K562 (cell line): ENCODE measurements at regions not wholly inside any gene's neighbourhood (a gene's known extent, or its start where the extent isn't known, plus 50 kb on each side); places are given as distances from the start of the nearest gene placed in this dataset.

Experiments used
- ATAC-seq: fragments of 200-7000 bp; cut with Tn5 transposase; 3 replicates; pipeline ENCODE4 v1.9.1; 2020; ENCODE audit warnings: moderate library complexity
- BruUV-seq: library from RNA; stranded (reverse); fragments of 400-500 nt; replicated peaks from 2 replicates; lab custom pipeline; 2021; lab: Mats Ljungman, UMichigan
- CTCF ChIA-PET: fragments of 300-600 bp; formaldehyde crosslinking; extraction: SDS; loops from one replicate; lab custom pipeline; 2021; ENCODE audit warnings: low intra/inter-chr PET ratio; lab: Yijun Ruan, JAX
- POLR2A ChIA-PET: fragments of 300-600, 350-650 bp; sonication (Branson Sonifier 250); formaldehyde crosslinking; extraction: SDS; loops from one replicate; lab custom pipeline; 2021; ENCODE audit warnings: antibody characterized with exemption, inconsistent platforms; lab: Yijun Ruan, JAX
- DNase-seq, 4 experiments: peaks; one replicate each; pipeline versions ENCODE4 v3.0.0 to v3.0.0-alpha.2; 2011 to 2018; ENCODE audit warnings: low spot score in 3 of 4, mixed read lengths in 3 of 4; ENCODE audit errors: extremely low read depth in 1 of 4
- FAIRE-seq: peaks from 2 replicates; lab custom pipeline; 2011; peaks lifted over from hg19 to GRCh38; lab: Jason Lieb, UNC
- H2AFZ ChIP-seq: 2 replicates; pipeline ENCODE4 v1.6.0; 2011; ENCODE audit warnings: low read depth, low read length, control low read depth, inconsistent platforms
- H3K27ac ChIP-seq: fragments of 200-600 bp; 3 replicates; pipeline ENCODE4 v1.8.0; 2011; ENCODE audit warnings: low read depth, mild to moderate bottlenecking, control low read depth, inconsistent platforms, low read length, moderate library complexity, mixed read lengths; ENCODE audit errors: extremely low read depth
- H3K27me3 ChIP-seq, 2 experiments: fragments of 300-600 bp in 1 of 2; 2 replicates in 1 of 2; 3 replicates in 1 of 2; pipeline versions ENCODE4 v1.6.0 to v1.8.0; 2011; ENCODE audit warnings: inconsistent platforms in 2 of 2, low read length in 2 of 2, mild to moderate bottlenecking in 1 of 2, mixed read lengths in 1 of 2, moderate library complexity in 1 of 2; ENCODE audit not compliant: control insufficient read depth in 2 of 2, insufficient read depth in 2 of 2
- H3K36me3 ChIP-seq: fragments of 300-600 bp; 3 replicates; pipeline ENCODE4 v1.8.0; 2011; ENCODE audit warnings: mild to moderate bottlenecking, low read length, inconsistent platforms; ENCODE audit not compliant: control insufficient read depth, insufficient read depth
- H3K4me1 ChIP-seq, 2 experiments: fragments of 200-600 bp in 1 of 2; replicated peaks in 1 of 2; 2 replicates in 1 of 2; 3 replicates in 1 of 2; pipeline versions ENCODE4 v1.5.1 to v1.8.0; 2011; ENCODE audit warnings: inconsistent platforms in 2 of 2, low read length in 2 of 2, mild to moderate bottlenecking in 1 of 2, mixed read lengths in 1 of 2, moderate library complexity in 1 of 2; ENCODE audit not compliant: control insufficient read depth in 2 of 2, insufficient read depth in 2 of 2
- H3K4me2 ChIP-seq: 2 replicates; pipeline ENCODE4 v1.6.1; 2011; ENCODE audit warnings: low read length, control low read depth, inconsistent platforms, mixed read lengths; ENCODE audit not compliant: insufficient read depth
- H3K4me3 ChIP-seq: fragments of 200-600 bp; sonication (generic), shearing (Covaris generic); 2 replicates; pipeline ENCODE4 v1.5.1; 2016; ENCODE audit warnings: control low read depth, inconsistent platforms
- H3K79me2 ChIP-seq: fragments of 200-600 bp; 3 replicates; pipeline ENCODE4 v1.8.0; 2011; ENCODE audit warnings: low read length, inconsistent platforms; ENCODE audit not compliant: control insufficient read depth, insufficient read depth
- H3K9ac ChIP-seq, 2 experiments: 2 replicates each; pipeline versions ENCODE4 v1.6.0 to v1.6.1; 2011; ENCODE audit warnings: low read depth in 2 of 2, low read length in 2 of 2, control low read depth in 1 of 2, inconsistent platforms in 1 of 2, mild to moderate bottlenecking in 1 of 2, mixed read lengths in 1 of 2; ENCODE audit not compliant: insufficient read depth in 1 of 2
- H3K9me1 ChIP-seq: one replicate; pipeline ENCODE4 v1.6.0; 2011; ENCODE audit warnings: inconsistent platforms, mild to moderate bottlenecking, low read length, moderate library complexity; ENCODE audit not compliant: control insufficient read depth, insufficient read depth
- H3K9me3 ChIP-seq: replicated peaks from 2 replicates; pipeline ENCODE4 v1.5.1; 2011; ENCODE audit warnings: low read depth, low read length, inconsistent platforms; ENCODE audit not compliant: control insufficient read depth, insufficient read depth
- H4K20me1 ChIP-seq: replicated peaks from 2 replicates; pipeline ENCODE4 v1.6.1; 2011; ENCODE audit warnings: low read length, inconsistent platforms, mixed read lengths; ENCODE audit not compliant: control insufficient read depth, insufficient read depth
- BRD4 ChIP-seq: fragments of 200-600 bp; sonication (generic); IDR thresholded peaks from 2 replicates; pipeline ENCODE4 v1.6.1; 2017; ENCODE audit warnings: inconsistent platforms
- EP400 ChIP-seq: fragments of 450-650 bp; IDR thresholded peaks from 2 replicates; pipeline ENCODE4 v1.6.1; 2017; ENCODE audit warnings: antibody characterized with exemption, mild to moderate bottlenecking, moderate library complexity
- RAD51 ChIP-seq: fragments of 450-650 bp; IDR thresholded peaks from 2 replicates; pipeline ENCODE4 v1.7.1; 2016; ENCODE audit warnings: low read depth, mild to moderate bottlenecking, borderline replicate concordance
- STAT6 ChIP-seq: sonication (generic); formaldehyde crosslinking; IDR thresholded peaks from 2 replicates; pipeline ENCODE4 v1.8.1; 2023; ENCODE audit warnings: mild to moderate bottlenecking, missing genetic modification reagents
- ZMIZ1 ChIP-seq, 2 experiments: fragments of 150-350 bp in 1 of 2; IDR thresholded peaks; 2 replicates each; pipeline ENCODE4 v1.6.1; 2012 to 2016; ENCODE audit warnings: low read depth in 2 of 2, low read length in 2 of 2, mild to moderate bottlenecking in 1 of 2, moderate library complexity in 1 of 2
- whole genome bisulfite sequencing: fragments of 100-300 bp; shearing (Covaris generic); methylation state at CpG from one replicate; pipeline ENCODE4 v1.1.6; 2016; ENCODE audit warnings: low coverage, mixed read lengths; ENCODE audit not compliant: insufficient coverage; ENCODE audit errors: missing lambda C conversion rate; 5-methylcytosine and 5-hydroxymethylcytosine counted together
- in situ Hi-C: fragments of 300-500 bp; cut with MboI; formaldehyde crosslinking; loops from 4 replicates; pipeline ENCODE4 v1.15.0; 2018; ENCODE audit warnings: inconsistent platforms, mixed read lengths
- intact Hi-C: fragments of 100-400 bp; cut with micrococcal nuclease; formaldehyde crosslinking; loops from 2 replicates; pipeline ENCODE4 v1.14.2; 2022
- TF ChIP-seq, protein P1 (sequence below): sonication (generic); formaldehyde crosslinking; IDR thresholded peaks from 2 replicates; pipeline ENCODE4 v1.8.1; 2023; ENCODE audit warnings: mild to moderate bottlenecking, missing genetic modification reagents, moderate library complexity

DNA sequence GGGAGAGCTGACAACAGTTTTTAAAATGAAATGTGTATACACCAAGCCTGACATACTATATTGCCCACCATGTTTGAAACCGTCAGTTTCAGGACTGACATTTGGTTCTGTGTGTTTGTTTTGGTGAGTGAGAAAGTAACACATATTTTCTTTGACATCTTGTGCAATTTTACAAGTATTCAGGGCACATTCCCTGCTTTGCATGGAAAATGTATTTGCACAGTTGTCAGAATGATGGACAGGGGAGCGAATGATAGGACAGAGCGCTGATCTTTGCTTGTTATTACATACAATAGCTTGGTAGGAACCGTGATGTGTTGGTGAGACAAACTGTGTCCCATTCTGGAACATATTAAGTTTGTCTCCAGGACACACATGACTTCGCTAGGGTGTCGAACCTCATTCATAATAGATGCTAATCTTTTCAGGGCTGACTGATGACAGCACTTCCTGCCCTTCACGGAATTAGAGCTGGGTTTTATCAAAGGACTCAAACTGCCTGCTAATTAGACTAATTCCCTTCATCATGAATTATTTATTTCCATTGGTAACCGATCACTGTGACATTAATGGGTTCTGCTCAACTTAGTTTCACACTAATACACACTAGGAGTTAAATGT lies 158.5 kb downstream of the CDCA7 start:
- FAIRE-seq (no peak), DNase-seq (no peak), ATAC-seq (no peak)
- no peak overlapping the region for H3K9ac ChIP-seq
- no peak overlapping the region for H3K27ac ChIP-seq
- no peak overlapping the region for H2AFZ ChIP-seq
- no peaks in the 10 kb centered on the region for H3K9me1 ChIP-seq
- H3K4me1 ChIP-seq: no peaks in the 10 kb centered on the region
- H3K36me3 ChIP-seq: no peaks in the 10 kb centered on the region
- no peak overlapping the region for H3K4me2 ChIP-seq
- 2% methylated on average over 8 of the region's 8 CpGs for WGBS
- no peaks in the 10 kb centered on the region for H4K20me1 ChIP-seq
- BruUV-seq: no TSS peak
- no peaks in the 10 kb centered on the region for H3K79me2 ChIP-seq
- ChIA-PET CTCF (interaction anchor here (0.7 kb wide), 1 partner anchor 526 kb away, joined by 3 read pairs; no protein-coding TSS in a partner anchor), POLR2A (interaction anchor here (1.1 to 1.5 kb wide), 2 partner anchors 9 to 804 kb away, joined by 3 to 4 read pairs; no protein-coding TSS in a partner anchor)
- in situ Hi-C loops: no loop called here
- no peak overlapping the region for H3K4me3 ChIP-seq
- intact Hi-C loops: no loop called here
- H3K27me3 ChIP-seq: peaks cover 0 to 2% of the 10 kb centered on the region in 2 experiments; a peak in 1 of 5 replicates
- no peaks in the 10 kb centered on the region for H3K9me3 ChIP-seq
- TF ChIP-seq STAT6 (CRISPR knock-in tag): no peak
- no peak for TF ChIP-seq EP400
- TF ChIP-seq ZMIZ1 (IDR thresholded peaks at IDR 0.05; ENCODE audit: low read depth in 2 of 2, low read length in 2 of 2): no peak
- TF ChIP-seq BRD4: no peak
- TF ChIP-seq, protein P1, sequence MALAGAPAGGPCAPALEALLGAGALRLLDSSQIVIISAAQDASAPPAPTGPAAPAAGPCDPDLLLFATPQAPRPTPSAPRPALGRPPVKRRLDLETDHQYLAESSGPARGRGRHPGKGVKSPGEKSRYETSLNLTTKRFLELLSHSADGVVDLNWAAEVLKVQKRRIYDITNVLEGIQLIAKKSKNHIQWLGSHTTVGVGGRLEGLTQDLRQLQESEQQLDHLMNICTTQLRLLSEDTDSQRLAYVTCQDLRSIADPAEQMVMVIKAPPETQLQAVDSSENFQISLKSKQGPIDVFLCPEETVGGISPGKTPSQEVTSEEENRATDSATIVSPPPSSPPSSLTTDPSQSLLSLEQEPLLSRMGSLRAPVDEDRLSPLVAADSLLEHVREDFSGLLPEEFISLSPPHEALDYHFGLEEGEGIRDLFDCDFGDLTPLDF (CRISPR knock-in tag): no peak
- no peak for TF ChIP-seq RAD51
